ENCODE measurements at regions not wholly inside any gene's neighbourhood (a gene's known extent, or its start where the extent isn't known, plus 50 kb on each side); places are given as distances from the start of the nearest gene placed in this dataset.
"Not testable (repeated sequence)": the region's sequence is repeated elsewhere in the genome, so short reads cannot be mapped to it uniquely, and the experiment has no call there.

- DNase-seq (ENCODE audit: low read depth) = peak; percentile 64
These were observed 106.0 kb downstream of the MEX3B start for GRCh38 chr15:81939604-81940440.

GRCh38 chr15:81937189-81937588 is 108.6 kb downstream of the MEX3B start:
- no peak for DNase-seq (ENCODE audit: low read depth)

GRCh38 chr15:81930582-81931369 is 115.0 kb downstream of the MEX3B start:
- DNase-seq (ENCODE audit: low read depth) = no peak

GRCh38 chr15:81929557-81929956 is 116.3 kb downstream of the MEX3B start:
- DNase-seq (ENCODE audit: low read depth) = no peak

- no peak for DNase-seq (ENCODE audit: low read depth)
These were observed 118.8 kb downstream of the MEX3B start for GRCh38 chr15:81926981-81927380.

- DNase-seq (ENCODE audit: low read depth) = no peak
These were observed 121.1 kb downstream of the MEX3B start for GRCh38 chr15:81924729-81925128.

GRCh38 chr15:81923561-81924350 is 122.1 kb downstream of the MEX3B start:
- no peak for DNase-seq (ENCODE audit: low read depth)

- DNase-seq (ENCODE audit: low read depth) = no peak
These were observed 123.7 kb downstream of the MEX3B start for GRCh38 chr15:81922143-81922542.

GRCh38 chr15:81921163-81921562 is 124.7 kb downstream of the MEX3B start:
- no peak for DNase-seq (ENCODE audit: low read depth)

- not testable (repeated sequence) for DNase-seq (ENCODE audit: low read depth)
These were observed 127.1 kb downstream of the MEX3B start for GRCh38 chr15:81918767-81919166.

- DNase-seq (ENCODE audit: low read depth) = no peak
These were observed 129.4 kb downstream of the MEX3B start for GRCh38 chr15:81916451-81916850.

- no peak for DNase-seq (ENCODE audit: low read depth)
These were observed 129.8 kb downstream of the MEX3B start for GRCh38 chr15:81915990-81916389.

- DNase-seq (ENCODE audit: low read depth) = no peak
These were observed 131.0 kb downstream of the MEX3B start for GRCh38 chr15:81914734-81915256.

- DNase-seq (ENCODE audit: low read depth) = no peak
These were observed 131.5 kb downstream of the MEX3B start for GRCh38 chr15:81914333-81914732.

GRCh38 chr15:81911022-81911971 is 134.5 kb downstream of the MEX3B start:
- no peak for DNase-seq (ENCODE audit: low read depth)

- DNase-seq (ENCODE audit: low read depth) = no peak
These were observed 135.3 kb downstream of the MEX3B start for GRCh38 chr15:81910355-81911021.

- no peak for DNase-seq (ENCODE audit: low read depth)
These were observed 136.8 kb downstream of the MEX3B start for GRCh38 chr15:81909011-81909358.

GRCh38 chr15:81908111-81908510 is 137.7 kb downstream of the MEX3B start:
- DNase-seq (ENCODE audit: low read depth) = no peak

- DNase-seq (ENCODE audit: low read depth) = no peak
These were observed 138.3 kb downstream of the MEX3B start for GRCh38 chr15:81907521-81907920.

- no peak for DNase-seq (ENCODE audit: low read depth)
These were observed 139.9 kb downstream of the MEX3B start for GRCh38 chr15:81905889-81906288.

GRCh38 chr15:81901319-81901718 is 144.5 kb downstream of the MEX3B start:
- DNase-seq (ENCODE audit: low read depth) = no peak
